GM12891 (cell line): ENCODE measurements at regions not wholly inside any gene's neighbourhood (a gene's known extent, or its start where the extent isn't known, plus 50 kb on each side); places are given as distances from the start of the nearest gene placed in this dataset.

Source experiments
- PAX5 ChIP-seq: IDR thresholded peaks from 2 replicates; pipeline ENCODE4 v1.6.1; 2011; ENCODE audit warnings: low read length, moderate library complexity, mild to moderate bottlenecking; ENCODE audit not compliant: insufficient read depth, severe bottlenecking
- POLR2A ChIP-seq: IDR thresholded peaks from 2 replicates; pipeline ENCODE4 v1.6.1; 2011; ENCODE audit warnings: low read depth, low read length, control low read depth
- POLR2AphosphoS5 ChIP-seq: IDR thresholded peaks from 2 replicates; pipeline ENCODE4 v1.6.1; 2011; ENCODE audit warnings: low read depth, low read length, control low read depth
- POU2F2 ChIP-seq: IDR thresholded peaks from 2 replicates; pipeline ENCODE4 v1.6.1; 2011; ENCODE audit warnings: low read depth, mild to moderate bottlenecking, control low read depth, low read length, moderate library complexity
- SPI1 ChIP-seq: IDR thresholded peaks from 2 replicates; pipeline ENCODE4 v1.6.1; 2011; ENCODE audit warnings: low read depth, low read length, control low read depth
- TAF1 ChIP-seq: IDR thresholded peaks from 2 replicates; pipeline ENCODE4 v1.6.1; 2011; ENCODE audit warnings: low read depth, low read length, control low read depth

DNA sequence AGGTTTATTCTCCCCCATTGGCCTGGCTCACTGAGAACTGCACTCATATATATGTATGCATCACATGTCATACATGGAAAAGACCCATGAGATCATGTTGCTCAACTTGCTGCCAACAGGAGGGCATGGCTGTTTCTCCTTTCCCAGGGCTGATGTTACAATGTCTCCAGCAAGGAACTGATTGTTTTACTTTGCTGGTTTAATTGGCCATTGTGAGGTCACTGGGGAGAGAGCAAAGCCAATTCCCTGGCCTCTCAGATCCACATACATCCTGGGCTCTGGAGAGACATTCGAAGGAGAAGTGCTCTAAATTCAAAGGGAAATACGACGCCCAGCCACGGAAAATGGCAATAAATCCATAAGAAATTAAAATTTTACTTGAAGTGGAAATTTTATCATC lies 287.8 kb downstream of the WDR11 start:
- no peak for TF ChIP-seq POLR2A
- no peak for TF ChIP-seq SPI1
- TF ChIP-seq POLR2AphosphoS5, result no peak
- TF ChIP-seq TAF1, result no peak
- TF ChIP-seq PAX5, result no peak
- TF ChIP-seq POU2F2, result no peak
